HG03442 (cell line): ENCODE measurements at regions not wholly inside any gene's neighbourhood (a gene's known extent, or its start where the extent isn't known, plus 50 kb on each side); places are given as distances from the start of the nearest gene placed in this dataset.

Experiments
- ATAC-seq: cut with Tn5 transposase; IDR thresholded peaks from one replicate; pipeline ENCODE4 v1.9.1; 2021; ENCODE audit warnings: mild to moderate bottlenecking, moderate library complexity; ENCODE audit not compliant: unreplicated experiment

DNA sequence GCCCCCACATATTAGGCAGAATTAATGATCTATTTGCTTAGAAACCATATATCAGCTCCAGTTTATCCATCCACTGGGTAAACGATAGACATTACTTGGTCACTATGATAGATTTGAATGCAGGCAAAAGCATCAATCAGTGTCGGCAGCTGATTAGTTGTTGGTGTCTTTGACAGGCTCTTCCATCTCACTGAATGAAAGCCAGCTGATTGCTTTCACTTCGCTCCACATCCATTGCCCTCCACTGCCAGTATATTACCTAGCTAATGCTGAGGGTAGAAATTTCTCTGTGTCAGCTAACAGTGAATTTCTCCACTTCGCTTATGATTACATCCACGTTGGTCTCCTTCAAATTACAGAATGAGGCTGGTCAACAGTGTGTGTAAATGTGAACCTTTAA is 821.3 kb upstream of the TYRP1 start:
- ATAC-seq, result no peak

DNA sequence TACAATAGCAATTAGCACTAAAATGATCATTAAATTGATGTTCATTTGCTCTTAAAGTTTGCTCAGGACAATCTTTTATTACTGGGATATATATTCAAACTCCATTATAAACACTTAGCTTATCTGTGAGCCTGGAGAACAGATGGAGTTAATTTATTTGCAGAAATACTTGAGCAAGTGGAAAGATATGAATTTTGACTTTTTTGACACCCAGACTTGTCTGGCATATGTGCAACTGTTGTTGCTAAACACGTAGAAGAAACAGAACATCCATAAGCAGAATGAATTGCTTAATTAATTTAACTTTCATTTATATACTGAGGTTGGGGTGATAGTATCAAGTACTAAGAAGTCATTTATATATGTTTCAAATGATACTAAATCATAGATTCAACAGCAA is 820.7 kb upstream of the TYRP1 start:
- ATAC-seq, result no peak

- ATAC-seq, result no peak
Measured at GRCh38 chr9:11874414-11874813, 818.8 kb upstream of the TYRP1 start.

DNA sequence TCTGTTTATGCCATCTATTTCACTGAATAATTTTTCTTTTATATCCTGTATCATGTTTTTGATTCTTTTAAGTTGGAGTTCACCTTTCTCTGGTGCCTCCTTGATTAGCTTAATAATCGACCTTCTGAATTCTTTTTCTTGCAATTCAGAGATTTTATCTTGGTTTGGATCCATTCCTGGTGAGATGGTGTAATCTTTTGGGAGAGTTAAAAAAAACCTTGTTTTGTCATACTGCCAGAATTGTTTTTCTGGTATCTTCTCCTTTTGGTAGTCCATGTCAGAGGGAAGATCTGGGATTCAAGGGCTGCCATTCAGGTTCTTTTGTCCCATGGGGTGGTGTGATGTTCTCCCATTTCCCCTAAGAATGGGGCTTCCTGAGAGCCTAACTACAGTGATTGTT is 800.8 kb upstream of the TYRP1 start:
- no peak for ATAC-seq

- ATAC-seq, result no peak
Measured at GRCh38 chr9:11893331-11893730, 799.9 kb upstream of the TYRP1 start.

GRCh38 chr9:11894136-11894535 is 799.0 kb upstream of the TYRP1 start:
- no peak for ATAC-seq

- no peak for ATAC-seq
Measured at GRCh38 chr9:11902610-11903009, 790.6 kb upstream of the TYRP1 start.

GRCh38 chr9:11915699-11916098 is 777.5 kb upstream of the TYRP1 start:
- ATAC-seq, result no peak

DNA sequence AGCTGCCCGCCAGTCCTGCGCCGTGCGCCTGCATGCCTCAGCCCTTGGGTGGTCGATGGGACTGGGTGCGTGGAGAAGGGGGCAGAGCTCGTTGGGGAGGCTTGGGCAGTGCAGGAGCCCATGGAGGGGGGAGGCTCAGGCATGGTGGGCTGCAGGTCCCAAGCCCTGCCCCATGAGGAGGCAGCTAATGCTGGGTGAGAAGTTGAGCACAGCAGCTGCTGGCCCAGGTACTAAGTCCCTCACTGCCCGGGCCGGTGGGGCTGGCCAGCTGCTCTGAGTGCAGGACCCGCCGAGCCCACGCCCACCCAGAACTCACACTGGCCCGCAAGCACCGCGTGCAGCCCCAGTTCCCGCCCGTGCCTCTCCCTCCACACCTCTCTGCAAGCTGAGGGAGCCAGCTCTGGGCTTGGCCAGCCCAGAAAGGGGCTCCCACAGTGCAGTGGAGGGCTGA is 764.3 kb upstream of the TYRP1 start:
- ATAC-seq, result no peak

DNA sequence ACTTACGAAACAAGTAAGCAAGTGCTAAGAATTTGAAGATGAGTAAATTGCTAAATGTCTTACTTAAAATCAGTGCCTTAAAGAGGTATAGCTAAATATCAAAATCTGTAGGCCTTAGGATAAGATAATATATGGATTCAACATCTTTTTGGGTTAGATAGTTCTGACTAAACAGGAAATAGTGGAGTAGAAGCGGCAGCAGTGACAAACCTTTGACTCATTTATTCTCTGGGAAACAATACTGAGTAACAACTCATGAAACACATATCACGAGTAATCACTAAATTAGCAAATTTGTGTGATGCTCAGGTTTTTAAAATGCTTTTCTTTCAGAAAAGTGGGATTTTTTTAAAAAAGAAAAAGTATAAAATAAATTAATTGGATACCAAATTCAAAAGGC is 762.1 kb upstream of the TYRP1 start:
- no peak for ATAC-seq

DNA sequence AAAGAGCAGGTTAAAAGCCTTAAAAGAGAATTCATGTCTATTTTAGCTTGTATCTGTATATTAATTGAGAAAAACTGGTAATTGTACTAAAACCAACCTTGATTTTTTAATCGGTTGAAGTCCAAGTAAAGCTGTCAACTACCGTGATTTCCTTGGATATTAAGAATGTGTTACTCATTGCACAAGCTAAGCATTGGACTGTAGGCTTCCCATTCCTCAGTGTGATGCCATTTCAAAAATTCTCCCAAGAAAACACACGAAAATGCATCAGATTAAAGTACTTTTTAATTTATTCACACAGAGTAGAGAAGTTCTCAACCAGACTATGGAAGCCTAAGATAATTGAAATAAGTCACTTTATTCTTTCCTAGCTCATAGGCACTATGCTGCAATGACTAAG is 761.4 kb upstream of the TYRP1 start:
- ATAC-seq, result no peak

GRCh38 chr9:11933926-11934325 is 759.3 kb upstream of the TYRP1 start:
- no peak for ATAC-seq

GRCh38 chr9:11946531-11946930 is 746.7 kb upstream of the TYRP1 start:
- ATAC-seq, result no peak

- no peak for ATAC-seq
Measured at GRCh38 chr9:11962327-11962726, 730.9 kb upstream of the TYRP1 start.

GRCh38 chr9:11966786-11967185 is 726.4 kb upstream of the TYRP1 start:
- no peak for ATAC-seq

DNA sequence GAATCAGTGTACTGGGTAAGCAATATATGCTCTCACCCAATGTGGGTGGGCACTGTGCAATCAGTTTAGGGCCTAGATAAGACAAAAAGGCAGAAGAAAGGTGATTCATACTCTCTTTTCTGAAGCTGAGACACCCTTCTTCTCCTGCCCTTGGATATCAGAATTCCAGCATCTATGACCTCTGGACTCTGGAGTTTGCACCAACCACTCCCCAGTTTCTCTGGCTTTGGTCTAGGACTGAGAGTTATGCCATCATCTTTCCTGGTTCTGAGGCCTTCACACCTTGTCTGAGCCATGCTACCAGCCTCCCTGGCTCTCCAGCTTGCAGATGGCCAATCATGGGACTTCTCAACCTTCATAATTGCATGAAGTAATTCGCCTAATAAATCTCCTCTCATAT is 724.6 kb upstream of the TYRP1 start:
- ATAC-seq, result no peak

DNA sequence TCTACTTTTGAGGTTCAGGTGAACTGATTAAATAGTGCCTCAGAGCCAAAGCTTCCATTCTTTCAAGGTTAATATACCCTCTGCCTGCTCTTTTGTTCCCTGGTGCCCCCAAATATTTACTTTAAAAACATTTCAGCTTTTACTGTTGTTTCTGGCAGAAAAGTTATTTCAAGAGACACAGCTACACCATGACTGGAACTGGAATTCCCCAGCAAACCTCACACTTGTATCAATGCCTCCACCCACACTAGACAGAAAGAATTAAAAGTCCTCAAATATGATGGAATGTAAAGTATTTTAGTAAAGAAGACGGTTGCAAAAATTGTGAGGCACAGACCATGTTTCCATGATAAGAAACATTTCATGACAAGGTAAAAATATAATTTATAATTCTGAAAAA is 720.2 kb upstream of the TYRP1 start:
- no peak for ATAC-seq

- no peak for ATAC-seq
Measured at GRCh38 chr9:11973511-11973910, 719.7 kb upstream of the TYRP1 start.

DNA sequence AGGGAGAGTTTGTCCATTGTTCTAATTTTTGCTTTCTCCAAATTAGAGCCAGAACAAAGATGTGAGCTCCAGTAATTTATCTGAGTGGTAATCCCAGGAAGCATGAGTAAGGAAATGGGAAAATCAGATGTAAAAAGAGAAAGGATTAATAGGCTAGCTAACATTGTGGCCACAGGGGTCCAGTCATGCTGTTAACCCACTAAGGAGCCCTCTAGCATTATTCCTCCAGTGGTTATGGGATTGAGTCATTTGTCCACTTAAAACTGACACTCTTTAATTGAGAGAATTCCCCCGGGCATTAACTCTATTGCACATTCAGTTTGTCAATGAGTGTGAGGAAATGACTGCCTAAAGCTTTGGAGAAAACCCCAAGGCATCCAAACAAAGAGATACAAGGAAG is 700.3 kb upstream of the TYRP1 start:
- ATAC-seq, result no peak

DNA sequence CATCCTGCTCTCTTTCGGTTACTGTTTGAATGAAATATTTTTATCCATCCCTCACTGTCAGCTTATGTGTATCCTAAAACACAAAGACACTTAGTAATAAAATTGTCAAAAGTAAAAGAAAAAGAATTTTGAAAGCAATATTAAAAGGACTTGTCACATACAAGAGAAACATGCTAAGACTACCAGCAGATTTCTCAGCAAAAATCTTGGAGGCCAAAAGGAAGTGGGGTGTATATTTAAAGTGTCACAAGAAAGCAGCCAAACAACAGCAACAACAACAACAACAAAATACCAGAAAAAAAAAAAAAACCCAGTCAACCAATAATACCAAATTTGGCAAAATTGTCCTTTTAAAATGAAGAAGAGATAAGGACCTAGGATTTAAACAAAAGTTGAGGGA is 678.7 kb upstream of the TYRP1 start:
- no peak for ATAC-seq

DNA sequence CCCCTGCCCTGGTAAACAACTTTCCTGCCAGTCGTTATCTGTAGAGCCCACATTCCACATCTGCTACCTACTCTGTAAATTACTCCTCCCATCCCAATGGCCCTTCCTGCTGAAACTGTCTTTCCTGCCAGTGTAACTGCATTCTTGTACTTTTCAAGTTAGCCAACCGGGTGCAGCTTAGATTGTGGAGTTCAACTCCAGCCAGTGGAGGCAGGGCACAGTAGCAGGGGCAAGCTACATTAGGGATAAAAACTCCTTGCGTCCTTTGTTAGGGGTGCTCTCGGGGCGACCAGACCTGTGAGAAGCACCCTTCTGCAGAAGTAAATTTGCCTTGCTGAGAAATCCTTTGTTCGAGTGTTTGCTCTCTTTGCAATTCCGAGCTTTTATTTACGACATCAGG is 639.0 kb upstream of the TYRP1 start:
- ATAC-seq, result no peak

DNA sequence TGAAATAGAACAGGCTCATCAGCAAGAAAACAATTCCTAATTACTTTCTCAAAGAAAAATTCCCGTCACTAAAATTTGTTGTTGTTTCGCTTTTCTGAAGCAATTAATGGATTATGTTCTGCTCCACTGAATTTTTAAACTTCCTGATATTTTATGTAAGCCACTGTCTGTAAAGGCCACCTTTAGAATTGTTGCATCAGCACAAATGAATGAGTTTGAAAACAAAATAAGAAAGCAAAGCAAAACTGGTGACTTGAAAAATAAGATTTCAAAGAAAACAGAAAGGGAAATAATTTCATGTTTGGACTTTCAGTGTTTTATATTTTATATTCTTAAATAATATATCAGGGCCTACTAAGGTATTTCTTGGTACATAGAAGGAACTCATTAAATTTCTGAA is 636.3 kb upstream of the TYRP1 start:
- no peak for ATAC-seq

DNA sequence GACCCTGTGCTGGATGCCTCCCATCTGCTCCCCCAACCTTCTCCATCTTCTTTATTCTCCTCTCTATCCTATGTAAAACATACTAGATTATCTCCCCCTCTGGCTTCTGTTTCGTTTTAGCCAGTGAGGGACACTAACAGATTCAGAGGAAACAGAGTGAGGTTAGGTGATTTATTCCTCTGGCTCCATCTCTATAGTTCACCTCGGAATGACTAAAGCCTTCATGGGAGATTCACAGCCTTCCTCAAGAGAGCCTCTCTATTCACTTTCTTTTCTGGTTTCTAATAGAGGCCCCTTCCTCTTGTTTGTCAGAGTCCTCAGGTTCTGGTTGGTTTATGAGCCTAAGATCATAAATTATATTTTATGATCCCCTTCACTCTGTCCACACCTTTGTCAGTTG is 633.1 kb upstream of the TYRP1 start:
- no peak for ATAC-seq

GRCh38 chr9:12060811-12061210 is 632.4 kb upstream of the TYRP1 start:
- no peak for ATAC-seq
